ENCODE measurements at regions not wholly inside any gene's neighbourhood (a gene's known extent, or its start where the extent isn't known, plus 50 kb on each side); places are given as distances from the start of the nearest gene placed in this dataset.

- TF ChIP-seq POLR2A (IDR thresholded peaks at IDR 0.05) (no peak), CTCF (IDR thresholded peaks at IDR 0.05) (no peak)
Measured at GRCh38 chr2:53114991-53115390, 652.6 kb upstream of the CHAC2 start.

Data from lower leg skin (tissue), 3 donors.